Upper lobe of left lung (tissue), 4 donors: ENCODE measurements at regions not wholly inside any gene's neighbourhood (a gene's known extent, or its start where the extent isn't known, plus 50 kb on each side); places are given as distances from the start of the nearest gene placed in this dataset.

ENCODE experiments used
- CTCF ChIP-seq, 6 experiments: fragments of 450-650 bp in 4 of 6; fragments of 200-600 bp in 2 of 6; sonication (generic) in 2 of 6; IDR thresholded peaks; one replicate each; pipeline ENCODE4 v1.5.1; 2016 to 2019; ENCODE audit warnings: antibody characterized with exemption in 6 of 6
- EP300 ChIP-seq, 4 donors: sonication (generic); formaldehyde crosslinking; IDR thresholded peaks; one replicate each; pipeline ENCODE4 v1.5.1; 2017; ENCODE audit warnings: antibody characterized with exemption in 4 of 4, control low read depth in 2 of 4

- TF ChIP-seq CTCF (IDR thresholded peaks at IDR 0.05) (no peak), EP300 (IDR thresholded peaks at IDR 0.05) (no peak)
Measured at GRCh38 chr12:92215358-92215757, 69.7 kb upstream of the BTG1 start.
